H1 (cell line): ENCODE measurements at regions not wholly inside any gene's neighbourhood (a gene's known extent, or its start where the extent isn't known, plus 50 kb on each side); places are given as distances from the start of the nearest gene placed in this dataset.

Experiments used
- RXRA ChIP-seq: IDR thresholded peaks from 2 replicates; pipeline ENCODE4 v1.6.1; 2011; ENCODE audit warnings: low read depth, mild to moderate bottlenecking, low read length, moderate library complexity; ENCODE audit not compliant: insufficient read depth
- SP4 ChIP-seq: IDR thresholded peaks from 2 replicates; pipeline ENCODE4 v1.6.1; 2012; ENCODE audit warnings: low read length, inconsistent platforms
- TF ChIP-seq, protein P1 (sequence below): IDR thresholded peaks from 2 replicates; pipeline ENCODE4 v1.6.1; 2012; ENCODE audit warnings: low read length, inconsistent platforms

DNA sequence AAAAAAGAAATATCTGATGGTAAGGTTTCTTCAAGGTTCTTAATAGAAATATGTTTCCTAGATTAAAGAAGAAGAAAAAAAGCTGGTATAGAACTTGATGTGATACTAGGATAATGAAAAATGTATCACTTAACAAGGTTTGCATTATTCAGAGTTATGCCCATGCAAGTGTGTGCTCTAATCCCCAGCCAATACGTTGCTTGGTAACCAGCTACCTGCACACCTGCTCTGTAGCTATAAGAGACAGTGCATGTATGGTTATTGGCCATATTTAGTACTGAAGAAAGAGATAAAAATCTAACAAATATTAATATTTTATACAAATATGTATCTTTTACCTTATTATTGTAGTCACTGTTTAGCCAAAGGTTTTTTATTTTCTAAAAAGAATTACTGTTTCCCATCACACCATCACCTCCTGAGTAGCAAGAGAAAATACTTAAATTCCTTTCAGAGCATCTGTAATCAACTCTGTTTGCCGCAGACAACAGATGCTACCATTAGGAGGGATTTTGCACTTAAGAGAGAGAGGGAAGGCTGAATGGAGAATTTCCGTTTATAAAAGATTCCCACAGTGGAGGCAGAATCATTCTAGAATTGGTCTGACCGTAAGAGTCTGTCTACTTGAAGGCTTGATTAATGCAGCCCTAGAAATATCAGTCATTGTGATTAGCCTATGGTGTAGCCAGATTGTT lies 115.6 kb downstream of the NEDD1 start (continued):
- TF ChIP-seq, protein P1, sequence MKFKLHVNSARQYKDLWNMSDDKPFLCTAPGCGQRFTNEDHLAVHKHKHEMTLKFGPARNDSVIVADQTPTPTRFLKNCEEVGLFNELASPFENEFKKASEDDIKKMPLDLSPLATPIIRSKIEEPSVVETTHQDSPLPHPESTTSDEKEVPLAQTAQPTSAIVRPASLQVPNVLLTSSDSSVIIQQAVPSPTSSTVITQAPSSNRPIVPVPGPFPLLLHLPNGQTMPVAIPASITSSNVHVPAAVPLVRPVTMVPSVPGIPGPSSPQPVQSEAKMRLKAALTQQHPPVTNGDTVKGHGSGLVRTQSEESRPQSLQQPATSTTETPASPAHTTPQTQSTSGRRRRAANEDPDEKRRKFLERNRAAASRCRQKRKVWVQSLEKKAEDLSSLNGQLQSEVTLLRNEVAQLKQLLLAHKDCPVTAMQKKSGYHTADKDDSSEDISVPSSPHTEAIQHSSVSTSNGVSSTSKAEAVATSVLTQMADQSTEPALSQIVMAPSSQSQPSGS, result no peak
- TF ChIP-seq RXRA (no peak), SP4 (no peak)
